GM10266 (cell line): ENCODE measurements at regions not wholly inside any gene's neighbourhood (a gene's known extent, or its start where the extent isn't known, plus 50 kb on each side); places are given as distances from the start of the nearest gene placed in this dataset.

Experiments used
- DNase-seq: peaks from one replicate; pipeline ENCODE4 v3.0.0; 2012; ENCODE audit errors: extremely low spot score
- TF ChIP-seq, protein P1 (sequence below): IDR thresholded peaks from 2 replicates; pipeline ENCODE4 v1.5.1; 2012; ENCODE audit warnings: mild to moderate bottlenecking, low read depth; ENCODE audit not compliant: control insufficient read depth, insufficient read depth; ENCODE audit errors: missing control alignments

DNA sequence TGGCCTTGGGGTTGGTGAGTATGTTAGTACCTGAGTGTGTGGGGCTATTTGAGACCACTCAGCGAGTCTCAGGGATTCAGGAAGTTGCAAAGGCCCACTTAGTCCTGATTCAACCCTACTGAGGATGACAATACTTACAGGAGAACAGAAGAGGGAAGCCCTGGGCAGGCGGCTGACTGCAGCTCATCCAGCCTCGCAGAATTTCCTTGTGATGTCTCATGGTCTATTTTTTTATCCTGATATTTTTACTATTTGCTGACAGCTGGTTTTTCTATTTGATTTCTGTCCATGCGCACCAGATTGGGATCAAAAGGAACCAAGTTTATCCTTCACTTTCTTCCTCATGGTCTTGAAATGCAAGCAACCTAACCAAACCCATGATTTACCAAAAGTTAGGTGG lies 201.8 kb upstream of the LNX1 start:
- TF ChIP-seq, protein P1, sequence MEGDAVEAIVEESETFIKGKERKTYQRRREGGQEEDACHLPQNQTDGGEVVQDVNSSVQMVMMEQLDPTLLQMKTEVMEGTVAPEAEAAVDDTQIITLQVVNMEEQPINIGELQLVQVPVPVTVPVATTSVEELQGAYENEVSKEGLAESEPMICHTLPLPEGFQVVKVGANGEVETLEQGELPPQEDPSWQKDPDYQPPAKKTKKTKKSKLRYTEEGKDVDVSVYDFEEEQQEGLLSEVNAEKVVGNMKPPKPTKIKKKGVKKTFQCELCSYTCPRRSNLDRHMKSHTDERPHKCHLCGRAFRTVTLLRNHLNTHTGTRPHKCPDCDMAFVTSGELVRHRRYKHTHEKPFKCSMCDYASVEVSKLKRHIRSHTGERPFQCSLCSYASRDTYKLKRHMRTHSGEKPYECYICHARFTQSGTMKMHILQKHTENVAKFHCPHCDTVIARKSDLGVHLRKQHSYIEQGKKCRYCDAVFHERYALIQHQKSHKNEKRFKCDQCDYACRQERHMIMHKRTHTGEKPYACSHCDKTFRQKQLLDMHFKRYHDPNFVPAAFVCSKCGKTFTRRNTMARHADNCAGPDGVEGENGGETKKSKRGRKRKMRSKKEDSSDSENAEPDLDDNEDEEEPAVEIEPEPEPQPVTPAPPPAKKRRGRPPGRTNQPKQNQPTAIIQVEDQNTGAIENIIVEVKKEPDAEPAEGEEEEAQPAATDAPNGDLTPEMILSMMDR: no peak
- DNase-seq: no peak

DNA sequence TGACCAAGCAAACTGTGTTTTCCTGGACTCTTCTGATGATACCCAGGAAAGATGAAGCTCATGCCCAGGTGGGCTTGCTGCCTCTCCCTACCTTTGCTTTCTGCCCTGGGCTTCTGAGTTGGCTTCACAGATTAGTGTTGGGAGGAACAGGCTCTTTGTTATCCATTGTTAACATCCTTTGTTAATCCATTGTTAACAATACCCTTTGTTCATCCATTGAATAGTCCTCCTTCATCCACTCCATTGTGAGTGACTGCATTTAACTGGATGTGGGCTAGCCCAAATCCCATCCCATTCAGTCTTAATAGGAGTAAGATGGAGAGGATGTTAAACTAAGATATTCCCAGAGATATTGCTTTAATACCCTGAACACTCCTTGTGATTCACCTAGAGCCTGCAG lies 199.0 kb upstream of the LNX1 start:
- TF ChIP-seq, protein P1: no peak
- DNase-seq: no peak

DNA sequence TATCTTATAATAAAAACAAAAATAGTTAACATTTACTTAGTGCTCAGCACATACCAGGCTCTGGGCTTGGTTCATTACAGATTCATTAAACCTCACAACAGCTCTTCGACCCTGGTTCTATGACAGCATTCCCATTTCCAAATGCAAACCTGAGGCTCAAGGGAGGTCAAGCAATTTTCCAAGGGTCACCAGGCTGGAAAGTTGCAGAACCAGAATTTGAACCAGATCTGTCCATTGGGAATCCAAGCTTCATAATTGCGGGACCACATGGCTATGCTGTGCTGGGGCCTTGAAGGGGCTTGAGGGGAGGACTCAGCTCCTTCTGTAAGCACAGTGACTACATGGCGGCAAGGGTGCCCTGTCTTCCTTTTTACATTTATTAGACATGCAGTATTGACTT lies 197.3 kb upstream of the LNX1 start:
- TF ChIP-seq, protein P1: no peak
- DNase-seq: no peak

DNA sequence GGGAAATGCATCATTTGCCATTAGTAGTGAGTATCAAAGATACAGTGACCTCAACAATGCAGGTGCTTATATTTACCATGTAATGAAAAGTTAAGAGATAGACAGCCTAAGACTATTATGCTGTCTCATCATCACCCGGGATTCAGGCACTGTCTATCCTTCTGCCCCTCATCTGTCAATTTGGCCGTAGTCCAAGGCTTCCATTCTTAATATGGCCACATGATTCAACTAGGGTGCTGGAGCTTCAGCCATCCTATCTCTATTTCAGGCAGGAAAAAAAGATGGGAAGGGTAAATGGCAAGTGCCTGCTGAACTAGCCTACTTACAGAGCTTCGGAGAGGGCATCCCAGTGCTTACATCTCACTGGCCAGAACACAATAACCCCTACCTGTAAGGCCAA lies 196.7 kb upstream of the LNX1 start:
- DNase-seq: no peak
- TF ChIP-seq, protein P1: no peak

DNA sequence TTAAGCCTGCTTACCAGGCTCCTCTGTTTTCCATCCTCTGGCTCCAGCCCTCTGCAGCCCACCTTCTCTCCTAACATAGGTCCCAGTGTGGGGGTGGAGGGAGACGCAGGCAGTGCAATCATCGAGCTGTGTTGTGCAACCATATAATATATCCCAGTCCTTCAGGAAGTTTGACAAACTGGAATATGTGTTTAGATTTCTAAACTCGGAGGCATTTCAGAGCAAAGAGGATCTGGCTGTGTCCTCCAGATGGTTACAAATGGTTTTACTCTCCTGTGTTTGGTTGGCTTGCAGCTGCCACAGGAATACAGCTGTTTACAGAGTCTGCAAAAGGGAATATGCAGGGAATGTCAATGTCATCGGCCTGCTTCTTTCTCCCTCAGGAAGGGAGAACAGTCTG lies 195.3 kb upstream of the LNX1 start:
- TF ChIP-seq, protein P1: no peak
- no peak for DNase-seq

DNA sequence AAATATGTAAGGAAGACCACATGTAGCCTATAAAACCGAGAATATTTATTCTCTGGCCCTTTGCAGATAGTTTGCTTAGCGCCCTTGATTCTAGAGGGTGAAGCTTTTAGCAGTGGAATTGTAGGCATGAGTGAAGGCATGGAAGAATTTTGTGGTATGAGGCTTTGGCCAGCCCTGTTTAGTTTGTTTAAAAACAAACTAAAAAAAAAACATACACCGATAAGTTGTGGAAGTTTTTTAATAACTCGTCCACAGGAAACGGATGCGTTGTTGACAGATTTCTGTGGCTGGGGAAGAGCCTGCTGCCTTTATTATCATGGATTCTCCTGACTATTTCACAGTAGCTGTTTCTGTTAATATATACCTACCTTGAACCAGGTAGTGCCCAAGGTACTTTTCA lies 194.7 kb upstream of the LNX1 start:
- DNase-seq: no peak
- TF ChIP-seq, protein P1: no peak

DNA sequence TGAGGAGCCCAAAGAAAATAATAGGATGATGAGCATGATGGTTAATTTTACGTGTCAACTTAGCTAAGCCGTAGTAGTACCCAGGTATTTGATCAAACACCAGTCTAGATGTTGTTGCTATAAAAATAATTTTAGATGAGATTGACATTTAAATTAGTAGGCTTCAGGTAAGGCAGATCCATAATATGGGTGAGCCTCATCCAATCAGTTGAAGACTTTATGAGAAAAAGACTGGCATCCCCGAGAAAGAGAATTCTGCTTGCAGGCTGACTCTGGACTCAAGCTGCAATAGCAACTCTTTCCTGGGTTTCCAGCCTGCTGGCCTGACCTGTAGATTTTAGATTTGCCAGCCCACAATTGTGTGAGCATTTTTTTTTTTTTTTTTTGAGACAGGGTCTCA lies 192.8 kb upstream of the LNX1 start:
- TF ChIP-seq, protein P1: no peak
- no peak for DNase-seq
